ENCODE measurements at regions not wholly inside any gene's neighbourhood (a gene's known extent, or its start where the extent isn't known, plus 50 kb on each side); places are given as distances from the start of the nearest gene placed in this dataset.

- no peak overlapping the region for H3K9ac ChIP-seq (ENCODE audit: control insufficient read depth, insufficient read depth, low read length)
- ChIA-PET POLR2A (no interaction called here), CTCF (no interaction called here), RAD21 (ENCODE audit: unreplicated experiment) (no interaction called here), SMC1A (ENCODE audit: uncharacterized antibody, unreplicated experiment) (no interaction called here)
- no peaks in the 10 kb centered on the region for H3K27me3 ChIP-seq (replicated peaks in 1 of 2; ENCODE audit: control insufficient read depth in 2 of 2, insufficient read depth in 2 of 2, low read length in 1 of 2)
- H4K20me1 ChIP-seq (ENCODE audit: control insufficient read depth, insufficient read depth) = no peaks in the 10 kb centered on the region
- no peak for FAIRE-seq
- no peaks in the 10 kb centered on the region for H3K9me3 ChIP-seq (replicated peaks; ENCODE audit: control insufficient read depth, insufficient read depth, low read length)
- no peak overlapping the region for H3K4me2 ChIP-seq (ENCODE audit: control insufficient read depth, insufficient read depth)
- no peak for TF ChIP-seq TCF3 (IDR thresholded peaks at IDR 0.05; ENCODE audit: borderline replicate concordance, insufficient read depth, low read depth, low read length)
- TF ChIP-seq WRNIP1 (IDR thresholded peaks at IDR 0.05; ENCODE audit: borderline replicate concordance, low read depth, low read length) = no peak
- TF ChIP-seq STAT3 (IDR thresholded peaks at IDR 0.05; ENCODE audit: low read depth, low read length) = no peak
- TF ChIP-seq SRF (IDR thresholded peaks at IDR 0.05; ENCODE audit: low read depth in 2 of 2, low read length in 2 of 2) = no peak
- no peak for TF ChIP-seq USF1 (IDR thresholded peaks at IDR 0.05; ENCODE audit: borderline replicate concordance, extremely low read length, insufficient read depth, low read depth, low read length)
- no peak for TF ChIP-seq CREM (IDR thresholded peaks at IDR 0.05; ENCODE audit: low read depth)
- no peak for TF ChIP-seq IKZF1 (conservative IDR thresholded peaks at IDR 0.05)
- TF ChIP-seq PML (IDR thresholded peaks at IDR 0.05; ENCODE audit: low read length) = no peak
- no peak for TF ChIP-seq BMI1 (IDR thresholded peaks at IDR 0.05; ENCODE audit: borderline replicate concordance)
- no peak for TF ChIP-seq SMARCA5 (IDR thresholded peaks at IDR 0.05)
- TF ChIP-seq CHD2 (IDR thresholded peaks at IDR 0.05; ENCODE audit: borderline replicate concordance, low read depth, low read length) = no peak
- TF ChIP-seq ZNF592 (IDR thresholded peaks at IDR 0.05) = no peak
- TF ChIP-seq RUNX3 (IDR thresholded peaks at IDR 0.05; ENCODE audit: low read length) = no peak
- no peak for TF ChIP-seq ZSCAN29 (IDR thresholded peaks at IDR 0.05)
- no peak for TF ChIP-seq E2F4 (IDR thresholded peaks at IDR 0.05; ENCODE audit: low read depth, low read length)
- TF ChIP-seq LARP7 (IDR thresholded peaks at IDR 0.05) = no peak
- no peak for TF ChIP-seq SMC3 (IDR thresholded peaks at IDR 0.05; ENCODE audit: borderline replicate concordance, low read length)
- TF ChIP-seq TCF7 (IDR thresholded peaks at IDR 0.05; ENCODE audit: borderline replicate concordance) = no peak
- no peak for TF ChIP-seq RAD51 (IDR thresholded peaks at IDR 0.05)
- no peak for TF ChIP-seq CHD1 (IDR thresholded peaks at IDR 0.05; ENCODE audit: low read depth, low read length)
- ATAC-seq = no peak
- no peak overlapping the region for H3K4me3 ChIP-seq
- H2AFZ ChIP-seq (ENCODE audit: control insufficient read depth, low read depth, low read length) = no peak overlapping the region
- 33% methylated on average over 5 of the region's 5 CpGs for WGBS (ENCODE audit: insufficient coverage, insufficient replicate concordance, low lambda C conversion rate, missing lambda C conversion rate)
- no peak overlapping the region for H3K27ac ChIP-seq (ENCODE audit: control insufficient read depth, insufficient read depth)
- intact Hi-C loops (cut with micrococcal nuclease; ENCODE audit: unreplicated experiment) (no loop called here), in situ Hi-C loops (cut with MboI) (no loop called here)
- H3K79me2 ChIP-seq (ENCODE audit: control insufficient read depth, insufficient read depth, low read length) = no peaks in the 10 kb centered on the region
- no TSS peak for BruUV-seq (replicated peaks)
- no peaks in the 10 kb centered on the region for H3K36me3 ChIP-seq (ENCODE audit: control insufficient read depth in 2 of 2, insufficient read depth in 2 of 2, low read length in 1 of 2)
- no peaks in the 10 kb centered on the region for H3K4me1 ChIP-seq (ENCODE audit: control insufficient read depth, insufficient read depth, low read length)
- no peak for DNase-seq (ENCODE audit: low read depth, low spot score)
Measured at GRCh38 chr13:82298106-82298505, 1584.2 kb downstream of the SLITRK1 start.

All from GM12878 (cell line).